Karpas-422 (cell line): ENCODE measurements at regions not wholly inside any gene's neighbourhood (a gene's known extent, or its start where the extent isn't known, plus 50 kb on each side); places are given as distances from the start of the nearest gene placed in this dataset.

ENCODE experiments used
- DNase-seq: peaks from one replicate; pipeline ENCODE4 v3.0.0-alpha.2; 2015
- H2AFZ ChIP-seq: fragments of 200-600 bp; sonication (generic); 2 replicates; pipeline ENCODE4 v1.6.1; 2014; ENCODE audit warnings: antibody characterized with exemption, low read length, mixed read lengths
- H3K27ac ChIP-seq: fragments of 200-600 bp; sonication (generic); 2 replicates; pipeline ENCODE4 v1.5.1; 2014; ENCODE audit warnings: mild to moderate bottlenecking, low read length, moderate library complexity
- H3K27me3 ChIP-seq: fragments of 200-600 bp; sonication (generic); 2 replicates; pipeline ENCODE4 v1.6.1; 2014; ENCODE audit warnings: low read length, mixed read lengths
- H3K36me3 ChIP-seq: fragments of 200-600 bp; sonication (generic); 2 replicates; pipeline ENCODE4 v1.6.1; 2014; ENCODE audit warnings: low read length, mixed read lengths; ENCODE audit not compliant: insufficient read depth
- H3K4me1 ChIP-seq: fragments of 200-600 bp; sonication (generic); 2 replicates; pipeline ENCODE4 v1.6.1; 2014; ENCODE audit warnings: mild to moderate bottlenecking, low read length, mixed read lengths
- H3K4me2 ChIP-seq: fragments of 200-600 bp; sonication (generic); 2 replicates; pipeline ENCODE4 v1.6.1; 2014; ENCODE audit warnings: low read length, low read depth, mild to moderate bottlenecking; ENCODE audit not compliant: poor library complexity, severe bottlenecking
- H3K4me3 ChIP-seq: fragments of 200-600 bp; sonication (generic); 2 replicates; pipeline ENCODE4 v1.5.1; 2014; ENCODE audit warnings: mild to moderate bottlenecking, antibody characterized with exemption, low read length, mixed read lengths
- H3K79me2 ChIP-seq: fragments of 200-600 bp; sonication (generic); 2 replicates; pipeline ENCODE4 v1.6.1; 2014; ENCODE audit warnings: mild to moderate bottlenecking, low read length, mixed read lengths
- H3K9ac ChIP-seq: fragments of 200-600 bp; sonication (generic); 2 replicates; pipeline ENCODE4 v1.6.0; 2014; ENCODE audit warnings: low read length
- H3K9me2 ChIP-seq: fragments of 200-600 bp; sonication (generic), shearing (Covaris generic); replicated peaks from 2 replicates; pipeline ENCODE4 v1.6.0; 2014; ENCODE audit warnings: mild to moderate bottlenecking, low read length, moderate library complexity; ENCODE audit not compliant: insufficient read depth
- H3K9me3 ChIP-seq: fragments of 300-700, 200-600 bp; sonication (generic); 2 replicates; pipeline ENCODE4 v1.6.1; 2014; ENCODE audit warnings: low read length, mixed read lengths
- H4K20me1 ChIP-seq: fragments of 200-600 bp; sonication (generic); 2 replicates; pipeline ENCODE4 v1.6.1; 2014; ENCODE audit warnings: mild to moderate bottlenecking, antibody characterized with exemption, low read length, low read depth; ENCODE audit not compliant: insufficient read depth

DNA sequence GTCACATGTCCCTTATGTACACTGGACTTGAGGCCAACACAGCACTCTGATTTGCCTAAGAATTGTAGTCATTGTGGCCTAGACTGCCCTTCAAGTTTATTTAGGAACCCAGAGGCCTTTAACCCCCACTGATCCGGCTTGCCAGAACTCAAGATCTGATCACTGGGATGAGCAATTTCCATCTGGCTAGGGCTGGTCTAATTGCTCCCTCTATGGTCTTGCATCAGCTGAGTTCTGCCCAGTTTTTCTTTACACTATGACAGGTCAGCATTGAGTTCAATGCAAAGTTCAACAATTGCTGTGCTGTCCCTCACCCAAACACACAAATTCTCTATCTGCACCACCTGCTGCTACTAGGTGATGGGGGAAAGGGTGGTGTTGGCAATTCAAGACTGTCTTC, 146.9 kb upstream of the MDGA2 start:
- no peak for DNase-seq
- Histone ChIP-seq H3K79me2 (no peaks in the 10 kb centered on the region), H3K4me1 (no peaks in the 10 kb centered on the region), H3K4me2 (no peak overlapping the region), H3K9ac (no peak overlapping the region), H3K27me3 (no peaks in the 10 kb centered on the region), H3K9me2 (no peaks in the 10 kb centered on the region), H3K36me3 (no peaks in the 10 kb centered on the region), H3K9me3 (peaks cover 66% of the 10 kb centered on the region), H4K20me1 (no peaks in the 10 kb centered on the region), H3K4me3 (no peak overlapping the region), H3K27ac (no peak overlapping the region), H2AFZ (no peak overlapping the region)

DNA sequence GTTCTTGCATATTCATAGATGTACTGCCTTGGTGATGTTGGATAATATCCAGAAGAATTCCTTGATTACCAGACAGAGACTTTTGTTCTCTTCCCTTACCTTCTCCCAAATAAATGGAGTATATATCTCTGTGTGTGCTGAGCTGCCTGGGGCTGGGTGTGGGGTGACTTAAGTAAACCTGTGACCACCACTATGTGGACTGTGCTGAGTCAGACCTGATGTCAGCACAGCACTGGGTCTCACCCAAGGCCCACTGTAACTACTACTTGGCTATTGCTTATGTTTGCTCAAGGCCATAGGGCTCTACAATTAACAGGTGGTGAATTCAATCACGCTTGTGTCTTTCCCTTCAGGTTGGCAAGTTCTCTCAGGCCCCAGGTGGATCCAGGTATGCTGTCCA, 145.7 kb upstream of the MDGA2 start:
- Histone ChIP-seq H3K9me2 (no peaks in the 10 kb centered on the region), H3K27me3 (no peaks in the 10 kb centered on the region), H3K9me3 (peaks cover 60% of the 10 kb centered on the region), H3K9ac (no peak overlapping the region), H3K36me3 (no peaks in the 10 kb centered on the region), H3K79me2 (no peaks in the 10 kb centered on the region), H3K4me2 (no peak overlapping the region), H2AFZ (no peak overlapping the region), H3K4me3 (no peak overlapping the region), H3K27ac (no peak overlapping the region), H4K20me1 (no peaks in the 10 kb centered on the region), H3K4me1 (no peaks in the 10 kb centered on the region)
- DNase-seq: no peak

DNA sequence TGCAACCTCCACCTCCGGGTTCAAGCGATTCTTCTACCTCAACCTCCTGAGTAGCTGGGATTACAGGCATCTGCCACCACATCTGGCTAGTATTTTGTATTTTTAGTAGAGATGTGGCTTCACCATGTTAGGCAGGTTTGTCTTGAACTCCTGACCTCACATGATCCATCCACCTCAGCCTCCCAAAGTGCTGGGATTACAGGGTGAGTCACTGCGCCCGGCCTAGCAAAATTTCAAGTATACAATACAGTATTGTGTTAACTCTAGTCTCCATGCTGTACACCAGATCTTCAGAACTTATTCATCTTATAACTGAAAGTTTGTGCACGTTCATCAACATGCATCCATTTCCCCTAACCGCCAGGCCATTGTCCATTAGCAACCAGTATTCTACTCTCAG, 115.1 kb upstream of the MDGA2 start:
- Histone ChIP-seq H3K27ac (no peak overlapping the region), H3K4me1 (no peaks in the 10 kb centered on the region), H3K27me3 (no peaks in the 10 kb centered on the region), H4K20me1 (no peaks in the 10 kb centered on the region), H2AFZ (no peak overlapping the region), H3K4me3 (no peak overlapping the region), H3K79me2 (no peaks in the 10 kb centered on the region), H3K9ac (no peak overlapping the region), H3K9me2 (no peaks in the 10 kb centered on the region; the same call in 1 of the 2 replicates), H3K9me3 (peaks cover 38% of the 10 kb centered on the region), H3K36me3 (no peaks in the 10 kb centered on the region), H3K4me2 (no peak overlapping the region)
- no peak for DNase-seq

- Histone ChIP-seq H3K4me2 (no peak overlapping the region), H4K20me1 (no peaks in the 10 kb centered on the region), H3K36me3 (no peaks in the 10 kb centered on the region), H3K9ac (no peak overlapping the region), H3K4me1 (no peaks in the 10 kb centered on the region), H3K27ac (no peak overlapping the region), H3K9me3 (peaks cover 48% of the 10 kb centered on the region), H3K4me3 (no peak overlapping the region), H3K79me2 (no peaks in the 10 kb centered on the region), H3K27me3 (no peaks in the 10 kb centered on the region), H2AFZ (no peak overlapping the region), H3K9me2 (no peaks in the 10 kb centered on the region; the same call in 1 of the 2 replicates)
- no peak for DNase-seq
Observed at GRCh38 chr14:47785058-47785457, 109.7 kb upstream of the MDGA2 start.

GRCh38 chr14:47778631-47779030, 103.2 kb upstream of the MDGA2 start:
- H3K27ac ChIP-seq: no peak overlapping the region
- no peak overlapping the region for H3K4me2 ChIP-seq
- H3K36me3 ChIP-seq: no peaks in the 10 kb centered on the region
- H3K4me1 ChIP-seq: no peaks in the 10 kb centered on the region
- H3K79me2 ChIP-seq: no peaks in the 10 kb centered on the region
- H4K20me1 ChIP-seq: no peaks in the 10 kb centered on the region
- H3K9ac ChIP-seq: no peak overlapping the region
- H3K27me3 ChIP-seq: no peaks in the 10 kb centered on the region
- peaks cover 55% of the 10 kb centered on the region for H3K9me3 ChIP-seq
- DNase-seq: no peak
- H3K9me2 ChIP-seq: no peaks in the 10 kb centered on the region
- no peak overlapping the region for H3K4me3 ChIP-seq
- H2AFZ ChIP-seq: no peak overlapping the region

GRCh38 chr14:47772652-47773051, 97.2 kb upstream of the MDGA2 start:
- no peaks in the 10 kb centered on the region for H3K36me3 ChIP-seq
- no peak for DNase-seq
- H3K79me2 ChIP-seq: no peaks in the 10 kb centered on the region
- H3K4me1 ChIP-seq: no peaks in the 10 kb centered on the region
- H3K27ac ChIP-seq: no peak overlapping the region
- no peak overlapping the region for H3K4me2 ChIP-seq
- no peaks in the 10 kb centered on the region for H3K9me2 ChIP-seq
- H3K4me3 ChIP-seq: no peak overlapping the region
- no peaks in the 10 kb centered on the region for H3K27me3 ChIP-seq
- no peak overlapping the region for H3K9ac ChIP-seq
- no peak overlapping the region for H2AFZ ChIP-seq
- peaks cover 57% of the 10 kb centered on the region for H3K9me3 ChIP-seq
- no peaks in the 10 kb centered on the region for H4K20me1 ChIP-seq

DNA sequence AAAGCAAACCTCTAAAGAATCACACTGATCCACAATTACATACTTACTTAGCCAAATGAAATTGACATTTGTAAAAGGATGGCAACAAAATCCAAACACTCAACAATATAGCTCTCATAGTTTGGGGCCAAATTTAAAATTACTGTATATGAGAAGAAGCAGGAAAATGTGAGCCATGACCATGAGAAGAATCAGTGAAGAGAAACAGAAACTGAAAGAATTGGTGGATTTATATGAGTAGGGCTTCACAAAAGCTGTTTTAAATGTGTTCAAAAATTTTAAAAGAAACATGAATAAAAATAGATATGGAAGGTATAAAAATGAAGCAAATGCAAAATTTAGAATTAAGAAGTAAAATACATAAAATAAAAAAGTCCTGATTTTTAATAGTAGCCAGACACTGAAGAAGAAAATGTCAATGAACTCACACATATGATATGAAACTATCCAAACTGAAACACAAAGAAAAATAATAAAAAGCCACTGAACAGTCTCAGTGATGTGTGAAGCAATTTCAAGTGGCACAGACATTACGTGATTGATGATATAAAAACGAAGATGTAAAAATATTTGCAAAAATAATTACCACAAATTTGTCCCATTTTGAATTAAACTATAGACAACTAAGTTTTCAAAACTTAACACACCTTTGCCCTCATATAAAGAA, 87.9 kb upstream of the MDGA2 start:
- Histone ChIP-seq H3K27ac (no peak overlapping the region), H2AFZ (no peak overlapping the region), H4K20me1 (no peaks in the 10 kb centered on the region), H3K36me3 (no peaks in the 10 kb centered on the region), H3K9ac (no peak overlapping the region), H3K4me1 (no peaks in the 10 kb centered on the region), H3K9me3 (peaks cover 69% of the 10 kb centered on the region), H3K4me3 (no peak overlapping the region), H3K27me3 (no peaks in the 10 kb centered on the region), H3K4me2 (no peak overlapping the region), H3K79me2 (no peaks in the 10 kb centered on the region), H3K9me2 (no peaks in the 10 kb centered on the region)
- no peak for DNase-seq

- no peak overlapping the region for H3K4me2 ChIP-seq
- H3K9me2 ChIP-seq: no peaks in the 10 kb centered on the region
- no peak overlapping the region for H3K9ac ChIP-seq
- no peaks in the 10 kb centered on the region for H3K79me2 ChIP-seq
- H3K27me3 ChIP-seq: no peaks in the 10 kb centered on the region
- DNase-seq: no peak
- no peak overlapping the region for H3K4me3 ChIP-seq
- H4K20me1 ChIP-seq: no peaks in the 10 kb centered on the region
- H3K36me3 ChIP-seq: no peaks in the 10 kb centered on the region
- H2AFZ ChIP-seq: no peak overlapping the region
- peaks cover 65% of the 10 kb centered on the region for H3K9me3 ChIP-seq
- no peaks in the 10 kb centered on the region for H3K4me1 ChIP-seq
- no peak overlapping the region for H3K27ac ChIP-seq
Observed at GRCh38 chr14:47746986-47747385, 71.6 kb upstream of the MDGA2 start.
